Uterus (tissue), 2 donors: ENCODE measurements at regions not wholly inside any gene's neighbourhood (a gene's known extent, or its start where the extent isn't known, plus 50 kb on each side); places are given as distances from the start of the nearest gene placed in this dataset.

Experiments used
- POLR2A ChIP-seq, 2 donors: fragments of 450-650 bp; IDR thresholded peaks; one replicate each; pipeline ENCODE4 v1.6.1; 2016; ENCODE audit warnings: antibody characterized with exemption in 2 of 2, mild to moderate bottlenecking in 1 of 2, moderate library complexity in 1 of 2
- TF ChIP-seq, protein P1 (sequence below), 4 experiments: fragments of 200-600 bp in 2 of 4; fragments of 450-650 bp in 2 of 4; sonication (generic) in 2 of 4; IDR thresholded peaks; one replicate each; pipeline ENCODE4 v1.5.1; 2016 to 2019; ENCODE audit warnings: antibody characterized with exemption in 4 of 4, mild to moderate bottlenecking in 2 of 4, moderate library complexity in 1 of 4

DNA sequence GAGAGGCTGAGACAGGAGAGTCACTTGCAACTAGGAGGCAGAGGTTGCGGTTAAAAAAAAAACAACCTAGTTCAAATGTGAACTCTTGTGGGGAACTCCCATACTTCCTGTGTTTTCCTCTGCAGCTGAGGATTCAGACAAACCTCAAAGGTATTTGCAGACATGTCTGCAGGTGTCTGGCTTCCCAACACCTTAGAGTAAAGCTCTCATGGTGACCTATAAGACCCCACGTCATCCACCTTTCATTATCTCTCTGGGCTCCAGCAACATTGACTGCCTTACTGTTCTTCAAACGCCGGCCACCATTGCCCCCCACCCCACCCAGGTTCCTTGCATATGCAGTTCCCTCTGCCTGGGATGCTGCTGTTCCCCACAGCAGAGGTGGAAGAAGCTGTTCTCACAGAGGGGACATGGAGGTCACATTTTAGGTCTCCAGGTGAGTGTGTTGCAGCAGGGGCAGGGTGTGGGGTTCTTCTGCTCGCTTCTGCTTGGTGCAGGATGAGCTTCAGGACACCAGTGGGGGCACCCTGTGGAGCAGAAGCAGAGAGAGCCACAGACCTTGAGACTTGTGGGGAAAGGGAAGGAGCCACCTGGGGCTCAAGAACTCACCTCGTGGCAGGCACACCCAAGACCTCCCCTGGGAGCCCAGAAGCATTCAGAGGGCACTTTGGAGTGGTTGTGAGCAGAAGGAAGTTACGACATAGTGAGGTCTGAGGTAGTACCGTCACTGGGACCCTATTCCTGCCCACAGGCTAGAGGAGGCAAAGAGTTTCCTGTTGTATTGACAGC, 203.2 kb downstream of the CSNK2A3 start:
- TF ChIP-seq, protein P1, sequence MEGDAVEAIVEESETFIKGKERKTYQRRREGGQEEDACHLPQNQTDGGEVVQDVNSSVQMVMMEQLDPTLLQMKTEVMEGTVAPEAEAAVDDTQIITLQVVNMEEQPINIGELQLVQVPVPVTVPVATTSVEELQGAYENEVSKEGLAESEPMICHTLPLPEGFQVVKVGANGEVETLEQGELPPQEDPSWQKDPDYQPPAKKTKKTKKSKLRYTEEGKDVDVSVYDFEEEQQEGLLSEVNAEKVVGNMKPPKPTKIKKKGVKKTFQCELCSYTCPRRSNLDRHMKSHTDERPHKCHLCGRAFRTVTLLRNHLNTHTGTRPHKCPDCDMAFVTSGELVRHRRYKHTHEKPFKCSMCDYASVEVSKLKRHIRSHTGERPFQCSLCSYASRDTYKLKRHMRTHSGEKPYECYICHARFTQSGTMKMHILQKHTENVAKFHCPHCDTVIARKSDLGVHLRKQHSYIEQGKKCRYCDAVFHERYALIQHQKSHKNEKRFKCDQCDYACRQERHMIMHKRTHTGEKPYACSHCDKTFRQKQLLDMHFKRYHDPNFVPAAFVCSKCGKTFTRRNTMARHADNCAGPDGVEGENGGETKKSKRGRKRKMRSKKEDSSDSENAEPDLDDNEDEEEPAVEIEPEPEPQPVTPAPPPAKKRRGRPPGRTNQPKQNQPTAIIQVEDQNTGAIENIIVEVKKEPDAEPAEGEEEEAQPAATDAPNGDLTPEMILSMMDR (IDR thresholded peaks at IDR 0.05) = no peak
- no peak for TF ChIP-seq POLR2A (IDR thresholded peaks at IDR 0.05)
